CD4-positive, alpha-beta T cell treated with Interleukin-12 subunit alpha and Interleukin-12 subunit beta, for 1 hour (primary cell): ENCODE measurements at regions not wholly inside any gene's neighbourhood (a gene's known extent, or its start where the extent isn't known, plus 50 kb on each side); places are given as distances from the start of the nearest gene placed in this dataset.

Experiments used
- DNase-seq: peaks from one replicate; pipeline ENCODE4 v3.0.0-alpha.2; 2020

DNA sequence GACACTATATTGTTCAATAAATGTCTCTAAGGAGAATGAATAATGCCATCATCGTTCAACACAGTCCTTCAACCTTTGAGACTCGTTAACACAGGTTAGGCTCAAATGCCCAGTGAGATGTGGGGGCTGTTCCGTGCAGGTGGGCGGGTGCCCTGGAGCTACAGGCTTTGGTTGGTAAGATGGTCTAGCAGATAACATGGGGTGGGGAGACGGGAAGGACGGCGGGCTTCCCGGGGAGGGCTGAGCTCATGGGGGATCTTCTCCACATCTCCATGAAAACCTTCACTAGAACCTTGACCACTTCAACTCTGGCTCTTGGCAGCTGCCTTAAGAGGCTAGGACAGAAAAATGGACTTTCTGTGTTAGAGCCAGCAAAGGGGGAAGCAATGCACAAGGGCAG, 134.1 kb upstream of the TCERG1L start:
- no peak for DNase-seq

DNA sequence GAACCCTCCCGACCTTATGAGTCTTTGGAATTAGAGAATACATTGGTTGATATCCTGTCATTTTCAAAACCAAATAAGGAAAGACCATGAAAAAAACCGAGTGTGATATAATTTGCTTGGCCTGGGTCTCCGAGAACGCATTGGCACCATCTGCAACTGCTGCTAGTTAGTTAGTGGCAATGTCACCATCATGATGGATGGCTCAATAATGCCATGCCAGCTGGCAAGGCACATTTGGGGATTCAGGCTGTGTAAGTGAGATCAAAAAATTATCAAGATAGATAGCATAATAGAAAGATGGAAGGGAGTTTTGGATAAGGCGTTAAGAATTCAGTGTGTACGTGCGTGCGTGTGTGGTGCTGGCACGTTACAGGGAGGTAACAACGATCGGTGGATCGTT, 134.7 kb upstream of the TCERG1L start:
- no peak for DNase-seq

DNA sequence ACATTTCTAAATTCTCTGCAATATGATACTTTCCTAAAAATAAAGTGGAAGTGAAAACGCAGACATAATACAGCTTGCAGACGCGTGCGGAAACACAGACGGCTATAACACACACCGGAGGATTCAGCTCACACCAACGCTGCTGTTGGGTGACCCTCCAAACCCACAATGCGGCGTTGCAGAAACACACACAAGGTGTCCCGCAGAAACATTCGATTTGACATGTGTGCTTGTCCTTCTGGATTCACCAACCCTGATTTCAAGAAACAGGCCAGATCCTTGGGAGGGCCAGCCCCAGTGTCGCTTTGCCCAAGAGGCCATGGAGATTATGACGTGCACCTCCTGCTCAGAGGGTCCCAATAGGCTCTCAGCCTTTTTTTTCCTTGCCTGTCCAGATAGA, 136.7 kb upstream of the TCERG1L start:
- no peak for DNase-seq

DNA sequence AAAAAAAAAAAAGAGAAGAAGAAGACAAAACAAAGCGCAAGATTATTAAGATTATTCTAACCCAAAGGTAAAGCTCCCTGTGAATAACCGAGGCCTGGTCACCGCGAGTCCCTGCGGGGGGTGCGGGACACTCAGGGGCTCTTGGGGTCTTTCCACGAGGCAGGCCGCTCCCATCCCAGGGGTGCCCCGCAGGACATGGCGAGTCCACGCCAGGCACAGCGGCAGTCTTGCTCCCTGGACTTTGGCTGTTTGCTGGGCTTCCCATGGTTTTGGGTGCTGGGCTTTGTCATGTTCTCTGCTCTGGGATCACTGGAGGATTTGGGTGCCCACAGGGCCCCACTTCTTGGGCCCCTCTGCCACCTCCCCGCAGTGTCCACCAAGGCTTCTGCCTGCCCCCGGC, 137.4 kb upstream of the TCERG1L start:
- no peak for DNase-seq

DNA sequence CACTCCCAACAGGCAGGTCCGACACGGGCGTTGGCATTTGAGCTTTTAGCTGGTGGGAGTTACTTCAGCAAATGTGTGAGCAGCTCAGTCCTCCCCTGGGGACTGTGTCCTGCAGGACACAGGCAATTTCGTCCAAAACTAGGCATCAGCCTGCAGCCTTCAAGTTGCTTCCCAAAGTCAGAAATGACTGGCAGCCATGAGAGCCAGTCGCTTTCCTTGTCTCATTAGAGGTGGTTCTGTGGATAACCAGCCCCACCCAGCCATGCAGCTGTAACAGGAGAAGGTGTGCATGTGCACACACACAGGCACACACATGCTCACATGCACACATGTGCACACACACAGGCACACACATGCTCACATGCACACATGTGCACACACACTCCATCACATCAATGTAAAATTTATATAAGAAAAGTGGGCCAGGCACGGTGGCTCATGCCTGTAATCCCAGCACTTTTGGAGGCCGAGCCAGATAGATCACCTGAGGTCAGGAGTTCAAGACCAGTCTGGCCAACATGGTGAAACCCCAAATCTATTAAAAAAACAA, 138.8 kb upstream of the TCERG1L start:
- no peak for DNase-seq

DNA sequence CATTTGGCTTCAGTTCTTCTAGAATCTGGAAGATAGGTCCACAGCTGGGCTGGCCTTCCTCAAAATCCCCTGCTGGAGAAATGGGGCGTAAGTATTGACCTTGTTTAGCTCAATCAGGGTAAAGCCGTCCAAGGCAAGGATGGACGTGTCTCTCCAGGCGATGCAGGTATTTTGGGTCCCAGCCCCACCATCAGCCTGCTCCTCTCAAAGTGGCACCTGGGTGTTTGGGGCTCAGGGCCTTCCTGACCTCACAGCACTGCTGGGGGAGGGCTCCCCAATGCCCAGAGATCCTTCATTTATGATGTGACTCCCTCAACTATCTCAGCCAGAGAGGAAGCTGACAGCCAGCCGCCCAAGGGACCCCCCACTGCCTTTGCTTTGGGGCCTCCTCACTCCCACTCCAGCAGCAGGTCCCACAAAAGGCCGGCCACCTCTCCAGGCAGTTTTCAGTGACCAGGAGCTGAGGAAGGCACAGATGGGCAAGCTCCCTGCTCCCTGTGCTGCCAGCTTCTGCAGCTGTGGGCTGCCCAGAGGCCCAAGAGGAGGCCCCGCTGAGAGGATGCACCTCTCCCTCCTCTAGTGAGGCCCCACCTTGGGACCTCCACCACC, 140.0 kb upstream of the TCERG1L start:
- no peak for DNase-seq

DNA sequence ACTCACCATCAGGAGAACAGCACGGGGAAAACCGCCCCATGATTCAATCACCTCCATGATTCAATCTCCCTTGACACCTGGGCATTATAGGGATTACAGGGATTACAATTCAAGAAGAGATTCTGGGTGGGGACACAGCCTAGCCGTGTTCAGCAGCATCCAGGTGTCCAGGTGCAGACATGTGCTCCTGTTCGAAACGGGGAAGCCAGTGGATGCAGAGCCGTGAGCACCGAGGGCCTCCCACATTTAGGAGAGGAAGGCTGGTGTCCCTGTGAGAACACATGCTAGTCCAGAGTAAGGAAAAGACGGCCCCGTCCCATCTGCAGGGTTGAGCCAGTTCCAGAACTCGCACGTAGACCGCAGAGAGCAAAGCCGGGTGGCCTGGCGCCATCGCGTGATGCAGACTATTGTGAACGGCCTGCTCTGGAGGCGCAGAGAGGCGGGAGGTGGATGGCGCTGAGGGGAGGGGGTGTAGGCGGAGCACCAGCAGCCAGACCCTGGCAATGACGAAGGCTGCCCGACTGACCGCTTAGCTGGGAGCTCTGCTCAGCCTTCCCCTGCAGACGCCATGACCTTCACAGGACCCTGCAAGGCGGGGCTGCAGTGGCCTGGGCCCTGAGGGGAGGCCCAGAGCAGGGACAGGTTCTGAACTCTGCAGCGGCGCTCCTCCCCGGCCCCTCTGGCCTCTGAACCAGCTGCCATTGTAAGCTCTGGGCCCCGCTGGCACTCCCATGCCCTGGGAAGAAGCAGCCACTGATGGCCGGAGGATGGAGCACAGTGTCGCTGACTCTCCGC, 141.6 kb upstream of the TCERG1L start:
- no peak for DNase-seq

DNA sequence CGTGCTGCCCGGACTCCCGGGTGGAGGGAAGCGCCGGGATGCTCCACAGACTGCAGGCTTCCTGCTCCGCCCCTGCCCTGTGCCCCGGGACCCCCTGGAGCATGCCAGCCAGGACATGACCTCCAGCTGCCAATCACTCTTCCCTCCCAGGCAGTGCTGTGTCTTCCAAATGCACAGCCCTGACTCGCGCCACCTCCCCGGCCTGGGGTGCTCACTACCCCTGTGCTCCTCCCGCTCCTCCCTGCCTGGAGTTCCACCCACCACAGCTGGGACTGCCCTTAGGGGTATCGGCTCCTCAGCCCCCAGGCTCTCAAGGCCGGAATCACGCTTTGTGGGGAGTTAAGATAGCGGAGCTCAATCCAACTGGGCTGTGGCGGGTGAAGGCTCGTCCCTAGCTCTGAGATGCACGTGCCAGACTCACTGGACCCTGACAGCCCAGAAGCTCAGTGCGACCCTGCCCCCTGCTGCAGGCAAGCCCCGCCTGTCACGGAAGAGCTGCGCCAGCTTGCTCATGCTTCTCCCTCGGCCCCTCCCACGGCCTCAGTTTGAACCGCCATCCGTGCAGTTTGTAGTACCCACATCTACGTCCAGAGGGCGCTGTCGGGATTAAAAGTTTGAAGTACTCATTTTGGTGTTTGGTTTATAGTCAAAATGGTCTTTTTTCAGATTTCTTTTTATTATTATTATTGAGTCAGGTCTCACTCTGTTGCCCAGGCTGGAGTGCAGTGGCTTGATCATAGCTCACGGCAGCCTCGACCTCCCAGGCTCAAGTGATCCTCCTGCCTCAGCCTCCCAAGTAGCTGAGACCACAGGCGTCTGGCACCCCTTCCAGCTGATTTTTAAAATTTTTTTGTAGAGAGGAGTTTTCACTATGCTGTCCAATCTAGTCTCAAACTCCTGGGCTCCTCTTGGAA, 142.5 kb upstream of the TCERG1L start:
- DNase-seq = peak; percentile 22

DNA sequence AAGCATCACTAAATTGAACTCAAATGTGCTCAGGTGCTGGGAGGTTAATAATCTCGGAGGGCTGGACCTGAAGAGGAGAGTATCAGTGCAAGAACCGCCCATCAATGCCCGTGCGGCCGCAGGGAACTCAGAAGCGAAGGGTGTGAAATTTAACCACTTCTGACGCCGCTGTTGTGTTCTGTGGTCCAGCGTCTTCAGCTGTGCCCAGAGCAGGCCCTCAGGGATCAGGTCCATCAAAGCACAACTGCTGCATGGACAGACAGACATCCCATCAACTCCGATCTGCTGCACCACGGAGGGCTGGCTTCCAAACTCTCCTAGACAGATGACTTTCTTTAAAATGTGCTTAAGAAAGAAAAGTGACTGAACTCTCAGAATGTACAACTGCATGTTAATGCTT, 144.9 kb upstream of the TCERG1L start:
- no peak for DNase-seq

DNA sequence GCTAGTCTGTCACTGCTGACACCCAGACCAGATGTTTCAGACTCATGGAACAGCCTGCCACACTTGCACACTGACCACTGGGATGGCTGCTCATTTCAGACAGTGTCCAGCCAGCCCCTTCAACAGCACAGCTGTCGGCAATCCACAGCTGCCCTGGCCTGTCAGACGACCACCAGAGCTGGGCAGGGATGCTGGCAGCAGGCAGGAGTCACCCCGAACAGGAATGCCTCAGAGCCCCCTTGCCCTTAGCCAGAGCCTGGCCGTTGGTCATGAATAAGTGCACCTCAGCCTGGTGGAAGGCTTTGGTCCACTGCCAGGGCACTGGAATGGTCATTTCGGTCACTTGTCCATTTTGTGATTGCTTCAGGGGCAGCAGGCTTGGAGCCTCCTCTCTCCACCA, 149.6 kb upstream of the TCERG1L start:
- DNase-seq = no peak

DNA sequence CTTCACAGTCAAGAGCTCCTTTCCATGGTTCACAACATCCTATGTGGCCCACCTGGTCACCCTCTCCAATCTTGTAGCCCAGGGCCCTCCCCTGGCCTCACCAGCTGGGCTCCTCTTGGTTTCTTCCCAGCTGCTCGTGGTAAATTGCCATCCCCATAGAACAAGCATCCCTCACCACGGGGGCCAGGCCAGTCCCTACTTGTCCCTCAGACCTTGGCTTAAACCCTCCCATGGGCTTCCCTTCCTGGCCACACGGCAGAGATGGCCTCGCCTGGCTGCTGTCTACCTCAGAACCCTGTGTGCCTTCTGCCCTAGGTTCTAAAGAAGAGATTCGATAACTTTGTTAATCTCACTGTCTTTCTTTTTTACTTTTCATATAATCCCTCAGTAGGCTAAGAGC, 153.3 kb upstream of the TCERG1L start:
- DNase-seq = no peak

DNA sequence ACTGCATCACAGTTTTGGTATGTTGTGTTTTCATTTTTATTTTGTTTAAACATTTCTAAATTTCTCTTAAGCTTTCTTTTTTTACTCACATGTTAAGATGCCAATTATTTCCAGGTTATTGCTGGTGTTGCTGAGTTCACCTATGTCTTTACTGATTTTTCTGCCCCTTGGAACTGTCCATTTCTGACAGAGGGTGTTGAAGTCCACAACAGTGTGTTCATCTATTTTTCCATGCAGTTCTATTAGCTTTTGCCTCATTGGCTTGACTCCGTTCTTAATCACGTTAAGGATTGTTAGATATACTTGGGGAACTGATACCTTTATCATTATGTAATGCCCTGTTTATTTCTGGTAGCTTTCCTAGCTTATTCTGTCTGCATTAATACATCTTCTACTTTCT, 158.0 kb upstream of the TCERG1L start:
- DNase-seq = no peak

DNA sequence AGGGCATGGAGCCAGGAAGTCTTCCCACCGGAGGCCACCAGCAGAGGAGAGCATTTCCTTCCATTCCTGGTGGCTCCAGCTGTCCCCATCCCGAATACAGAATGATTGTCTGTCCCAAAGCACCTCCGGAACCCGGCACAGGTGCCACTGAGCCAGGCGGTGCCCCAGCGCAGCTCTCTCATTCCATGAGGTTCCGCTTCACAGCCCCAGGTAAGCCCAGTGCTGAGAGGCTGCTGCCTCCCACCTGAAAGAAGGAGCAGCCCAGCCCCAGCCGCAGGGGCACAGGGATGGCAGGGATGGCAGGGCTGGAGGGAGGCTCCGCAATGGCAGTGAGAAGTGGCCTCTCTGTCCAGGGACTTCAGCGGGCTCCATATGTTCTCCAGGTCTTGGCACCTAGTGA, 162.1 kb upstream of the TCERG1L start:
- no peak for DNase-seq

DNA sequence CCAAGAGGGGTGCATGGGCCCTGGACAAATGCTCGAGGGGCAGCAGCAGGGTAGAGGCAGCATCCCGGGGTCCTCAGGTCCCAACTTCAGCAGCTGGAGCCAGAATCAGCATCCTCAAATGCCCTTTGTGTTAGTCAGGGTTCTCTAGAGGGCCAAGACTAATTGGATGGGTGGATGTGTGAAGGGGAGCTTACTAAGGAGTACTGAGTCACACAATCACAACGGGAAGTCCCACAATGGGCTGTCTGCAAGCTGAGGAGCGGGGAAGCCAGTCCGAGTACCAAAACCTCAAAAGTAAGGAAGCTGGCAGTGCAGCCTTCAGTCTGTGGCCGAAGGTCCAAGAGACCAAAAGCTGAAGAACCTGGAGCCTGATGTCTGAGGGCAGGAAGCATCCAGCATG, 162.9 kb upstream of the TCERG1L start:
- no peak for DNase-seq

DNA sequence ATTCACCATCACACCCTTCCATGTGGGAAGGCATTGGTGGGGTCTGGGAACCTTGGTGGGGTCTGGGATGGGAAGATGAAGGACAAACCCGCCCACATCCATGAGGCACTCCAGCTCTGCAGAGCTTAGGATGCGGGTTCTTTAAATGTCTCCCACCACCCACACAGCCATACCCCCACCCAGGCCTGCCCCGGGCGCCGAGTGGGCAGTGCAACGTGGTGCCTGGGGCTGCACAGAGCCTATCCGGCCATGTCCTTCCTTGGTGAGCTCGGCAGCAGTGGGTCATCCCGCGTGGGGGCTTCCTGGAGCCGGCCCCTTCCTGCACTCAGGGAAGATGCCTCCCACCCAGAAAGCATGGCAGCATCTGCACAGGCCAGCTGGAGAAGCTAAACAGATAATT, 163.5 kb upstream of the TCERG1L start:
- no peak for DNase-seq

DNA sequence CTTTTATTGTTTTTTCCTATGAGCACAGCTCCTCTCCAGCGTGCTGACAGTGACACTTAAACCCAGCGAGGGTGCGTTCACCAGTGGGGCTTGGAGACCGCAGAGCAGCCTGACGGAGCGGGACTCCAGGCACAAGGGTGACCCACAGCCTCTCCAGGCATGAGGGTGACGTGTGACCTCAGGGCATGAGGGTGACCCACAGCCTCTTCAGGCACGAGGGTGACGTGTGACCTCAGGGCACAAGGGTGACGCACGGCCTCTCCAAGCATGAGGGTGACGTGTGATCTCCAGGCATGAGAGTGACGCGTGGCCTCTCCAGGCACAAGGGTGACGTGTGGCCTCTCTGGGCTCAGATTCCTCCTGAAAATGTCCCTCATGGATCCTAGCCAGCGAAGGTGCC, 164.3 kb upstream of the TCERG1L start:
- DNase-seq = no peak

DNA sequence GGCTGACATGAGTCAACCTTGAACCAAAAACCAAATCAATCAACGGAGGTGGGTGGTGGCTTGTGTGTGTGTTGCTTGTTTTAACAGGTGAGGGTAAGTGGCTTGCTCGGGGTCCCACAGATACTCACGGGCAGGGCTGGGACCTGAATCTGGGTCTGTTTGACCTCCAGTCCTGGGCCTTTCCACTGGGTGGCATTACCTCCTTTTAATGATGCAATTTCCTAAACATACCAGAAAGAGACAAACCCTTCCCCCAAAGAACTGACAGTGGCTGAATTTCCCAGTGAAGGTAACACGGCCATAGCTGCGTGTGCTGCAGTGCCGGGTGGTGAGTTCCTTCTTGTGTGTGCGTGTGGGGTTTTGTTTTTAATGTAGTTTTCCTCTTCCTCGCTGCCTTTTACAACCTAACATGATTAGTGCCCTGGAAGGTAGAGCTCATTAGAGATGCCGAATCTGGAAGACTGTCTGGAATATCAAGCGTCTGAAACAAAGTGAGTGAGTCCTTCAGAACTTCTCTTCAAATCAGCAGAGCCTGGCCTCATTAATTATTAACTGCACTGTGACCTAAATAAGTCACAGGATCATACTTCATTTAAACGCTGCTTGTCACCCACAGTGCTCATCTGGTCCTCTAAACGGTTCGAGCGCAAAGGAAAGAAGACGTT, 166.1 kb upstream of the TCERG1L start:
- DNase-seq = no peak

DNA sequence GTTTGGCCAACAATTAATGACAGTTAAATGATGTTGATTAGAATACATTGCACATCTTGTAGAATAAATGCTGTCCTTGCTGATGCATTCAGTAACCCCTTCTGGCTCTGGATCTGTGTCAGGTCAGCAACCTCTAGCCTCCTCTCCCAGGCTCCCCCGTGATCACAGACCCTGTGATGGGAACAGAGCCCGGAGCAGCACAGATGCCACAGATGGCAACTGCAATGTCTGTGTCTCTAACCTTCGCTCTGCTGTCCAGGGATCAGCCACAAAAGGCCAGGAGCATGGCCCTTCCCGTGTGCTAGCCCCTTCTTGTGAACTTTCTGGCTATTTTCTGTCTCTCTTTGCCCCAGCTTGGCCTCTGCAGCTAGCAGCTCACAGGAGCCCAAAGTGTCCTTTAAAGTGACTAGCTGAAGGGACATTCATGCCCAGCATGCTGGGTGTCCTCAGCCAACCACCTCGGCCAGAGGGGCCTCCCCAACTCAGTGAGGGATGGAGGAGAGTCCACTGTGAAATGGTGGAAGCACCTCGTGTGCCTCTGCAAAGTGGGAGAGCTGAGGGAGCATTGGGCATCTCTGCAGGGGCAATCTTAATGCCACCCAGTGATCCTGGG, 167.0 kb upstream of the TCERG1L start:
- DNase-seq = no peak

DNA sequence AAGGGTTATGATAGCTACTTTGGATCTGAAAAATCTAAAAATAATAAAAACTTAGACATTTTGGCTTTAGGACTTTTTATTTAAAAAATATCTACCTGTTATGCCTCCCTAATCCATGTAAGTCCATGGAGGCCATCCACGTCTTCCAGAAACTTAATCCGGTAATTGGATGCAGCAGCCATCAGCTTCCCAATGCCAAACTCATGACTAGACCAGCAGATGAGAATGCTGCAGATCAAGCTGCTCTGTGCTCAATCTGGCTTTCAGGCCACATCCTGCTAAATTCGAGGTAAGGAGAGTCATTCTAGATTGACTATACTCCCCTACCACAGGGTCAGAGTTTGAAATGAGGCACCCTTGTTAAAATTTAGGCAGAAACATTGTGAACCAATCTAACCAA, 168.5 kb upstream of the TCERG1L start:
- DNase-seq = no peak

DNA sequence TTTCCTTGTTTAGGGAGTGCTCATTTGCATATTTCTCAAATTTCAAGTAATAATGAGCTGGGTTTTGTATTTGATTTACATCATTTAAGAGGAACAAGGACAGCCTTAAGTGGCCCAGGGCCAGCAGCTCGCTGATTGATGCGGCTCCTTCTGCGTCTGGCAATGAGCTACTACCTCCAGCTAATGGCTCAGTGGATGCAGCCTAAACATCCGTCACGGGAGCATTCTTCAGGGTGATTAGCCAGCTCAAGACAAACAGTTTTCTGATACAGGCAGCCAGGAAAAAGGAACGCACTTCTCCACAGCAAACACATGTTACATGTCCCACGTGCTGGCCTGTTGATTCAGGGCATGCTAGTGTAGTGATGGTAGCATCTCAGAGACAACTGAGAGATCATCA, 169.3 kb upstream of the TCERG1L start:
- no peak for DNase-seq

DNA sequence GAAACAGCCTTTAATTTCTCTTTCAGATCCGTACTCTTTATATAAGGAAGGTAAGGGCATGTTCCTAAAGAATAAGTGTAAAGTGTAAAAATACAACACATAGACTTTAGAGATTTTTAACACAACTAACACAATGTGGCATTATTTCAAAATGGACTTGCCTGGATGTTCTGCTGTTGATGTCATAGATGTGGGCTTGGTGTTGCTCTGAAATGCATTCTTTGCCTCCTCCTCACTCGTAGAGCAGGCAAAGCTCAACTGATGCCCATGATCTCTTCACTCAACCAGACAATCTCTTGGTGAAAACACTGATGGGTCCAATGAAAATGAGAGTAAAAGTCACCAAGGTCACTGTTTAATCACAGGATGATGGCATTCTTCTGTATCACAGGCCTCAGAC, 174.2 kb upstream of the TCERG1L start:
- no peak for DNase-seq

DNA sequence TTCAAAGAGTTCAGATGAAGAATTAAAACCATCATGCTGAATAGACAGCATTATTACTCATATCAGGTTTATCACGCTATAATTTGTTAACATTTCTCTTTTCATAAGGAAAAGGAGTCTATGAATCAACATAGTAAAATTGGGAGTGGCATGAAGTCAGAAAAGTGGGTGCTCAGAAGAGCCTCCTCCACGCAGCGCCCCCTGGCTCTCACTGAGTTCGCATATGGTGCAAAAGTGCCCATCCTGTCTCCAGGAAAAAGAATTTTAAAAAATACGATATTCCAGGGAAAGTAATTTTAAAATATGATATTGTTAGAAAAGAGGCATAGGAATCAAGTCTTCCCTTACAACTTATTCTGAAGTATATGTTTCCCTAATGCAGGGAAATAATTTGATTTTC, 176.3 kb upstream of the TCERG1L start:
- DNase-seq = no peak
